ENCODE measurements at regions not wholly inside any gene's neighbourhood (a gene's known extent, or its start where the extent isn't known, plus 50 kb on each side); places are given as distances from the start of the nearest gene placed in this dataset.

DNA sequence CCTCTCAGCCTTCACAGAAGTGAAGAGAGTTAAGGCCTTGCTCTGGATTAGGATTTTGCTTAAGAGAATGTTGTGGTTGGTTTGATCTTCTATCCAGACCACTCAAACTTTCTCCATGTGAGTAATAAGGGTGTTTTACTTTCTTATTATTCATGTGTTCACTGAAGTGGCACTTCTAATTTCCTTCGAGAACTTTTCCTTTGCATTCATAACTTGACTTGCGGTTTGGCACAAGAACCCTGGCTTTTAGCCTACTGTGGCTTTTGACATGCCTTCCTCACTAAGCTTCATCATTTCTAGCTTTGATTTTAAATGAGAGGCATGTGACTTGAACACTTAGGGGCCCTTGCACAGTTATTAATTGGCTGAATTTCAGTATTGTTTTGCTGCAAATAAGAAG lies 166.1 kb upstream of the OPRM1 start:
- H3K4me1 Mint-ChIP-seq: no peaks in the 10 kb centered on the region
- TF ChIP-seq, protein P1, sequence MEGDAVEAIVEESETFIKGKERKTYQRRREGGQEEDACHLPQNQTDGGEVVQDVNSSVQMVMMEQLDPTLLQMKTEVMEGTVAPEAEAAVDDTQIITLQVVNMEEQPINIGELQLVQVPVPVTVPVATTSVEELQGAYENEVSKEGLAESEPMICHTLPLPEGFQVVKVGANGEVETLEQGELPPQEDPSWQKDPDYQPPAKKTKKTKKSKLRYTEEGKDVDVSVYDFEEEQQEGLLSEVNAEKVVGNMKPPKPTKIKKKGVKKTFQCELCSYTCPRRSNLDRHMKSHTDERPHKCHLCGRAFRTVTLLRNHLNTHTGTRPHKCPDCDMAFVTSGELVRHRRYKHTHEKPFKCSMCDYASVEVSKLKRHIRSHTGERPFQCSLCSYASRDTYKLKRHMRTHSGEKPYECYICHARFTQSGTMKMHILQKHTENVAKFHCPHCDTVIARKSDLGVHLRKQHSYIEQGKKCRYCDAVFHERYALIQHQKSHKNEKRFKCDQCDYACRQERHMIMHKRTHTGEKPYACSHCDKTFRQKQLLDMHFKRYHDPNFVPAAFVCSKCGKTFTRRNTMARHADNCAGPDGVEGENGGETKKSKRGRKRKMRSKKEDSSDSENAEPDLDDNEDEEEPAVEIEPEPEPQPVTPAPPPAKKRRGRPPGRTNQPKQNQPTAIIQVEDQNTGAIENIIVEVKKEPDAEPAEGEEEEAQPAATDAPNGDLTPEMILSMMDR (conservative IDR thresholded peaks at IDR 0.05): no peak

More for the DNA sequence above, 166.1 kb upstream of the OPRM1 start:
- Histone ChIP-seq H4K91ac (ENCODE audit: insufficient read length, low read depth, low read length) (no peak overlapping the region), H3K79me2 (ENCODE audit: insufficient read depth, low read length) (no peaks in the 10 kb centered on the region), H3K9ac (ENCODE audit: extremely low read depth, insufficient read length, low read length) (no peak overlapping the region), H3K79me1 (ENCODE audit: insufficient read depth, low read depth, low read length, poor library complexity, severe bottlenecking) (no peaks in the 10 kb centered on the region), H3K56ac (ENCODE audit: insufficient read length, low read depth, low read length) (no peak overlapping the region), H3K14ac (ENCODE audit: insufficient read depth, low read length) (no peak overlapping the region), H2BK20ac (ENCODE audit: low read depth, low read length, poor library complexity, severe bottlenecking) (no peak overlapping the region), H2BK5ac (ENCODE audit: insufficient read length, low read length) (no peak overlapping the region), H3K4me2 (ENCODE audit: insufficient read depth, insufficient read length, low read length) (no peak overlapping the region), H2AK5ac (ENCODE audit: insufficient read length, low read length) (no peak overlapping the region), H3K23ac (ENCODE audit: insufficient read length, low read depth, low read length) (no peak overlapping the region), H3K27me3 (ENCODE audit: insufficient read depth, low read length) (no peaks in the 10 kb centered on the region), H3K9me3 (ENCODE audit: control insufficient read depth, low read depth, low read length) (no peaks in the 10 kb centered on the region), H3T11ph (ENCODE audit: low read length) (no peak overlapping the region), H2BK120ac (ENCODE audit: low read depth, low read length, poor library complexity, severe bottlenecking) (no peak overlapping the region), H3K4ac (ENCODE audit: low read depth, low read length) (no peak overlapping the region), H2BK15ac (ENCODE audit: low read depth, low read length) (no peak overlapping the region), H2AFZ (ENCODE audit: low read length) (no peak overlapping the region), H4K8ac (replicated peaks; ENCODE audit: insufficient read length, low read depth, low read length) (no peak overlapping the region), H4K20me1 (ENCODE audit: control insufficient read depth, insufficient read depth, insufficient read length) (no peaks in the 10 kb centered on the region), H2BK12ac (ENCODE audit: insufficient read length, low read depth, low read length) (no peak overlapping the region), H3K4me1 (ENCODE audit: insufficient read depth, low read length) (no peaks in the 10 kb centered on the region), H3K18ac (ENCODE audit: insufficient read length, low read depth, low read length) (no peak overlapping the region), H3K23me2 (ENCODE audit: insufficient read length, low read depth, low read length, poor library complexity, severe bottlenecking) (no peaks in the 10 kb centered on the region), H4K5ac (ENCODE audit: insufficient read length, low read depth, low read length) (no peak overlapping the region), H3K27ac (ENCODE audit: insufficient read length, low read depth, low read length) (no peak overlapping the region)
- peaks cover 7 to 10% of the 10 kb centered on the region in 2 experiments for H3K9me3 Mint-ChIP-seq
- DNase-seq: no peak
- no peak overlapping the region for H3K27ac Mint-ChIP-seq
- H3K36me3 Mint-ChIP-seq (ENCODE audit: insufficient read depth in 1 of 3, low read depth in 3 of 3): peaks cover 3 to 5% (median 4%) of the 10 kb centered on the region in 3 experiments; a peak in 6 of 7 replicates
- no CpG with 5 or more reads among the region's 2 CpGs for WGBS (ENCODE audit: extremely low coverage, insufficient read length, low lambda C conversion rate)
- no peak overlapping the region for H3K4me3 Mint-ChIP-seq
- no peaks in the 10 kb centered on the region for H3K27me3 Mint-ChIP-seq (ENCODE audit: low read depth)
